ENCODE measurements at regions not wholly inside any gene's neighbourhood (a gene's known extent, or its start where the extent isn't known, plus 50 kb on each side); places are given as distances from the start of the nearest gene placed in this dataset.

GRCh38 chr14:87679866-87680265 lies 313.1 kb downstream of the GALC start:
- 20 to 27% methylated on average over 3 of the region's 3 CpGs for WGBS, 2 donors
- DNase-seq (ENCODE audit: low spot score in 2 of 2) = no peak
- intact Hi-C loops (cut with DNase I; ENCODE audit: low total_unique reads) = no loop called here
- H3K4me3 ChIP-seq (ENCODE audit: low read depth, poor library complexity, severe bottlenecking) = no peak overlapping the region
- TF ChIP-seq CTCF (IDR thresholded peaks at IDR 0.05) (no peak), POLR2A (IDR thresholded peaks at IDR 0.05) (no peak)

- no peak for DNase-seq (ENCODE audit: low spot score in 2 of 2)
- WGBS, 2 donors = 42 to 45% methylated on average over 4 of the region's 4 CpGs
- intact Hi-C loops (cut with DNase I; ENCODE audit: low total_unique reads) = no loop called here
Observed at GRCh38 chr14:87678624-87679023, 314.4 kb downstream of the GALC start.

GRCh38 chr14:87676814-87677437 lies 316.1 kb downstream of the GALC start:
- intact Hi-C loops (cut with DNase I; ENCODE audit: low total_unique reads) = no loop called here
- 71 to 84% methylated on average over 2 of the region's 2 CpGs for WGBS, 2 donors
- no peak for DNase-seq (ENCODE audit: low spot score in 2 of 2)
- H3K4me3 ChIP-seq (ENCODE audit: low read depth, poor library complexity, severe bottlenecking) = no peak overlapping the region
- TF ChIP-seq CTCF (IDR thresholded peaks at IDR 0.05) (no peak), POLR2A (IDR thresholded peaks at IDR 0.05) (no peak)

More at GRCh38 chr14:87678624-87679023, 314.4 kb downstream of the GALC start:
- no peak overlapping the region for H3K4me3 ChIP-seq (ENCODE audit: low read depth, poor library complexity, severe bottlenecking)
- TF ChIP-seq POLR2A (IDR thresholded peaks at IDR 0.05) = no peak
- no peak for TF ChIP-seq CTCF (IDR thresholded peaks at IDR 0.05)

- no peak overlapping the region for H3K4me3 ChIP-seq (ENCODE audit: low read depth, poor library complexity, severe bottlenecking)
- WGBS, 2 donors = 60 to 67% methylated on average over 4 of the region's 4 CpGs
- intact Hi-C loops (cut with DNase I; ENCODE audit: low total_unique reads) = no loop called here
- no peak for DNase-seq (ENCODE audit: low spot score in 2 of 2)
- no peak for TF ChIP-seq CTCF (IDR thresholded peaks at IDR 0.05)
- TF ChIP-seq POLR2A (IDR thresholded peaks at IDR 0.05) = no peak
Observed at GRCh38 chr14:87667659-87668058, 325.3 kb downstream of the GALC start.

GRCh38 chr14:87656315-87656714 lies 336.7 kb downstream of the GALC start:
- intact Hi-C loops (cut with DNase I; ENCODE audit: low total_unique reads) = no loop called here
- TF ChIP-seq CTCF (IDR thresholded peaks at IDR 0.05) = no peak
- DNase-seq (ENCODE audit: low spot score in 2 of 2) = no peak
- H3K4me3 ChIP-seq (ENCODE audit: low read depth, poor library complexity, severe bottlenecking) = no peak overlapping the region
- 77 to 81% methylated on average over 1 of the region's 1 CpG for WGBS, 2 donors

- H3K4me3 ChIP-seq (ENCODE audit: low read depth, poor library complexity, severe bottlenecking) = no peak overlapping the region
- 60 to 68% methylated on average over 2 of the region's 2 CpGs for WGBS, 2 donors
- TF ChIP-seq POLR2A (IDR thresholded peaks at IDR 0.05) (no peak), CTCF (IDR thresholded peaks at IDR 0.05) (no peak)
- no peak for DNase-seq (ENCODE audit: low spot score in 2 of 2)
- intact Hi-C loops (cut with DNase I; ENCODE audit: low total_unique reads) = no loop called here
Observed at GRCh38 chr14:87652278-87652677, 340.7 kb downstream of the GALC start.
